ENCODE measurements at regions not wholly inside any gene's neighbourhood (a gene's known extent, or its start where the extent isn't known, plus 50 kb on each side); places are given as distances from the start of the nearest gene placed in this dataset.

- no peaks in the 10 kb centered on the region for H3K9me2 ChIP-seq (ENCODE audit: insufficient read depth)
- no peaks in the 10 kb centered on the region for H3K27me3 ChIP-seq (ENCODE audit: insufficient read depth, low read depth)
- no peaks in the 10 kb centered on the region for H3K79me2 ChIP-seq (ENCODE audit: low read depth)
- DNase-seq: no peak
- H3K4me3 ChIP-seq: no peak overlapping the region
- H4K20me1 ChIP-seq (ENCODE audit: insufficient read depth): no peaks in the 10 kb centered on the region
- TF ChIP-seq, protein P1, sequence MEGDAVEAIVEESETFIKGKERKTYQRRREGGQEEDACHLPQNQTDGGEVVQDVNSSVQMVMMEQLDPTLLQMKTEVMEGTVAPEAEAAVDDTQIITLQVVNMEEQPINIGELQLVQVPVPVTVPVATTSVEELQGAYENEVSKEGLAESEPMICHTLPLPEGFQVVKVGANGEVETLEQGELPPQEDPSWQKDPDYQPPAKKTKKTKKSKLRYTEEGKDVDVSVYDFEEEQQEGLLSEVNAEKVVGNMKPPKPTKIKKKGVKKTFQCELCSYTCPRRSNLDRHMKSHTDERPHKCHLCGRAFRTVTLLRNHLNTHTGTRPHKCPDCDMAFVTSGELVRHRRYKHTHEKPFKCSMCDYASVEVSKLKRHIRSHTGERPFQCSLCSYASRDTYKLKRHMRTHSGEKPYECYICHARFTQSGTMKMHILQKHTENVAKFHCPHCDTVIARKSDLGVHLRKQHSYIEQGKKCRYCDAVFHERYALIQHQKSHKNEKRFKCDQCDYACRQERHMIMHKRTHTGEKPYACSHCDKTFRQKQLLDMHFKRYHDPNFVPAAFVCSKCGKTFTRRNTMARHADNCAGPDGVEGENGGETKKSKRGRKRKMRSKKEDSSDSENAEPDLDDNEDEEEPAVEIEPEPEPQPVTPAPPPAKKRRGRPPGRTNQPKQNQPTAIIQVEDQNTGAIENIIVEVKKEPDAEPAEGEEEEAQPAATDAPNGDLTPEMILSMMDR (conservative IDR thresholded peaks at IDR 0.05): no peak
- TF ChIP-seq EZH2 (IDR thresholded peaks at IDR 0.05; ENCODE audit: low read depth): no peak
- H3K9me3 ChIP-seq (ENCODE audit: insufficient read depth, low read depth): no peaks in the 10 kb centered on the region
- POLR2A ChIA-PET (ENCODE audit: unreplicated experiment): no interaction called here
- no peaks in the 10 kb centered on the region for H3K36me3 ChIP-seq (ENCODE audit: low read depth)
- CTCF ChIA-PET: no interaction called here
- intact Hi-C loops (cut with micrococcal nuclease; ENCODE audit: unreplicated experiment): no loop called here
- no peaks in the 10 kb centered on the region for H3K4me1 ChIP-seq (replicated peaks; ENCODE audit: insufficient read depth)
- H3K4me2 ChIP-seq: no peak overlapping the region
- BruUV-seq (replicated peaks): no TSS peak
- no peaks in the 10 kb centered on the region for H3F3A ChIP-seq (ENCODE audit: insufficient read depth, low read depth)
- no peak overlapping the region for H2AFZ ChIP-seq
- H3K27ac ChIP-seq: no peak overlapping the region
These were observed 189.9 kb downstream of the IL15 start for GRCh38 chr4:141826260-141826659.

DNA sequence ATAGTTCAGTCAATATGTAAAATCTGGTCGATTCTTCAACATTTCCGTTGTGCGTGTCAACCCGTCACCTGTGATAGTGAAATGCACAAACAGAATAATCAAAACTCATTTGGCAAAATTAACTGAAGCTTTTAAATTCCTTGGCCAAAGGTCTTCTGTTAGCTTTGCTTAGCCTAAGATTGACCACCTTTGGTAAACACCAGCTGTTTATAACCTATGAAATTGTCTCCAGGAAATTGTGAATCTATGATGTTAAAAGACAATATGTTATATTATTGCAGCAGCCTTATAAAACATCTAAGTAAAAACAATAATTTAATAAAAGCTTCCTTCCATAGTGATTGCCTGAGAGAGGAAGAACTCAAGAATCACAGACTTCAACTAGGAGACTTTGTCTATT is 196.8 kb downstream of the IL15 start:
- CTCF ChIA-PET: no interaction called here
- DNase-seq: no peak
- POLR2A ChIA-PET (ENCODE audit: unreplicated experiment): no interaction called here

DNA sequence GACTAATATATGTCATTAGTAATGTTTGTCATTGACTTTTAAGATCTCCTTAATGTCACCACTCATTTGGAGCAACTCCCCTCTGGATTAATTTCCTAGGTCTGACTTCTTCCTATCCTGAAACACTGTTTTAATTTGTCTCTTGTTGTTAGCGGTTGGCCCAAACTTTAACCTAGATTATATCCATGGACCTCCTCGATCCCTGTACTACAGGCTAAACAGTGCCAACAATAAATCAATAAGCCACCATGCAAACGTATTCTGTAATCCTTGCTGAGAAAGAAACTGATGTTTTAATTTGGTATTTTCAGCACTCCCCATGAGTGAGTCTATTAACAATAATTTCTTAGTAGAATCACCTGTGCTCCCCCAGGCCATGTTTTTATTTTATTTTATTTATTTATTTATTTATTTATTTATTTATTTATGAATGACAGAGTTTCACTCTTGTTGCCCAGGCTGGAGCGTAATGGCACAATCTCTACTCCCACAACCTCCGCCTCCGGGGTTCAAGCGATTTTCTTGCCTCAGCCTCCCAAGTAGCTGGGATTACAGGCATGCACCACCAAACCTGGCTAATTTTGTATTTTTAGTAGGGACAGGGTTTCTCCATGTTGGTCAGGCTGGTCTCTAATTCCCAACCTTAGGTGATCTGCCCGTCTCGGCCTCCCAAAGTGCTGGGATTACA is 204.1 kb downstream of the IL15 start:
- CTCF ChIA-PET: no interaction called here
- Histone ChIP-seq H4K20me1 (ENCODE audit: insufficient read depth) (no peaks in the 10 kb centered on the region), H3K36me3 (ENCODE audit: low read depth) (no peaks in the 10 kb centered on the region), H3K4me2 (no peak overlapping the region), H3K9me2 (ENCODE audit: insufficient read depth) (no peaks in the 10 kb centered on the region), H3K4me1 (replicated peaks; ENCODE audit: insufficient read depth) (no peaks in the 10 kb centered on the region), H3F3A (ENCODE audit: insufficient read depth, low read depth) (no peaks in the 10 kb centered on the region), H3K4me3 (no peak overlapping the region), H3K27me3 (ENCODE audit: insufficient read depth, low read depth) (no peaks in the 10 kb centered on the region), H3K27ac (no peak overlapping the region), H3K79me2 (ENCODE audit: low read depth) (no peaks in the 10 kb centered on the region), H2AFZ (no peak overlapping the region), H3K9me3 (ENCODE audit: insufficient read depth, low read depth) (no peaks in the 10 kb centered on the region)
- POLR2A ChIA-PET (ENCODE audit: unreplicated experiment): no interaction called here
- BruUV-seq (replicated peaks): no TSS peak
- no peak for TF ChIP-seq EZH2 (IDR thresholded peaks at IDR 0.05; ENCODE audit: low read depth)
- TF ChIP-seq, protein P1 (conservative IDR thresholded peaks at IDR 0.05): no peak
- intact Hi-C loops (cut with micrococcal nuclease; ENCODE audit: unreplicated experiment): loop anchor here (10.0 kb wide), 1 partner anchor 126 kb away; no protein-coding TSS in a partner anchor
- DNase-seq: no peak

More for the DNA sequence above, 196.8 kb downstream of the IL15 start:
- Histone ChIP-seq H3K4me2 (no peak overlapping the region), H3K27ac (no peak overlapping the region), H3K27me3 (ENCODE audit: insufficient read depth, low read depth) (no peaks in the 10 kb centered on the region), H4K20me1 (ENCODE audit: insufficient read depth) (no peaks in the 10 kb centered on the region), H3K79me2 (ENCODE audit: low read depth) (no peaks in the 10 kb centered on the region), H3F3A (ENCODE audit: insufficient read depth, low read depth) (no peaks in the 10 kb centered on the region), H3K4me1 (replicated peaks; ENCODE audit: insufficient read depth) (no peaks in the 10 kb centered on the region), H3K4me3 (no peak overlapping the region), H2AFZ (no peak overlapping the region), H3K36me3 (ENCODE audit: low read depth) (no peaks in the 10 kb centered on the region), H3K9me2 (ENCODE audit: insufficient read depth) (no peaks in the 10 kb centered on the region), H3K9me3 (ENCODE audit: insufficient read depth, low read depth) (0 out of 2 replicates have a peak, but pooled peaks cover 4% of the 10 kb centered on the region)
- no TSS peak for BruUV-seq (replicated peaks)
- TF ChIP-seq, protein P1 (conservative IDR thresholded peaks at IDR 0.05): no peak
- no peak for TF ChIP-seq EZH2 (IDR thresholded peaks at IDR 0.05; ENCODE audit: low read depth)
- intact Hi-C loops (cut with micrococcal nuclease; ENCODE audit: unreplicated experiment): no loop called here
